Right lung (tissue), 2 donors: ENCODE measurements at regions not wholly inside any gene's neighbourhood (a gene's known extent, or its start where the extent isn't known, plus 50 kb on each side); places are given as distances from the start of the nearest gene placed in this dataset.

ENCODE experiments used
- DNase-seq, 2 donors: peaks; one replicate each; pipeline ENCODE4 v3.0.0-alpha.2; 2013

DNA sequence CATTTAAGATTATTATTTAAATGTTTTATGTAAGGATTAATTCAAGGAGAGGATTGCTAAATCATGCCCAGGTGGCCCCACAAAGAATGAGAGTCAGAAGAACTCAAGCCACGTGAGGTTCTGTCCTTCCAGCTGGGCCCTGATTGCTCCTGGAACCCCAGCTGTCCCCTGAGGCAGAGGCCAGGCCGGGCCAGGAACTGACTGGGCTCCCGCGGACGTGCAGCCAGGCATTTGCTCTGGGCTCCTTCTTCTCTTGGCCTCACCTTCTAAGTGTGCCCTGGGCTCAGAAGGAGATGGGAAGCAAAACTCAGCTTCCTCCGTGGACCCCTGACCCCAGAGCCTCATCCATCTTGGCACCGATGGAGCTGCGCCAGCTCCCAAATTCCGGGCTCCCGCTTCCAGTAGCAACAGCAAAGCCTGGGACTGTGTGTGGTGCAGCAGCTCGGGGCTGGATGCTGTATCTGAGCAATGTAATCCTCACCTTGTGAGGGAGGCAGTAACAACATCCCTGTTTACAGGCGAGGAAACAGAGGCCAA, 250.6 kb upstream of the PPP2R2D start:
- DNase-seq: no peak

DNA sequence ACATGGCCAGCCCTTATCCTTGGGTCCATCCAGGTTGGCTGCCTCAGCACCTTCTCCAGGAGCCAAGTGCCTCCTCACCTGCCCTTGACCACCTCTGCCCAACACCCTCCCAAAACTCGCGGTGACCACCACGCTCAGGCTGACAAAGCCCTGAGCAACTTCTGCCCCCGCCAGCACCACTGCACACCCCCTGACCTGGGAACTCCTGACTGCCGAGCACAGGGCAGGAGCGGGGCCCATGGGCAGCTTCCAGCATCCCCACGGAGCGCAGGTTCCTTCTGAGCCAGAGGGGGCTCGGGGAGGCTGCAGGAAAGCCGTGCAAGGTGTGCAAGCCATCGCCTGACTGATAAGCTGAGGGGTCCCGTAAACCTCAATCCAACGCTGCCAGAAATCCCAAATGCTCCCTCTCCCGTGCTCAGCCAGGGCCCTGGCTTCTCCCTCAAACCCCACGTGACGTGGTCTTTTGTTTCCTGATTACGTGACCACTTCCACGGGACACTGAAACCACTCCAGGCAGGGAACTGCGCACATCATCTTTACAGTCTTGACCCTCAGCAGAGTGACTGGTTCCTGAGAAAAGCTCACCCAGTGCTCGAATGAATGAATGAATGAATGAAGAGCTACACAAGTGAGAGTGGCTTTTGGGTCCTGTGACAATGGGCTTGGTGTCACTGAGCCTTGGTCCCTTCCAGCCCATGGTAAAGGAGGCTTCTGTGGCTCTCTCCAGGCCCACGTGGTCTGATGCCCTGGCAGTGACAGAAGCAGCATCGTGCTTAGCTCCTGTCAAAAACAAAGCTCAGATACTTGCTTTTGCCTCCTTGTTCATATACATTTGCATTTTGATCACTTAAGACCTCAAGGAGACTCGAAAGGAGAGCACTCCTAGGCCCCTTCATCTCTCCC, 249.8 kb upstream of the PPP2R2D start:
- DNase-seq: no peak

DNA sequence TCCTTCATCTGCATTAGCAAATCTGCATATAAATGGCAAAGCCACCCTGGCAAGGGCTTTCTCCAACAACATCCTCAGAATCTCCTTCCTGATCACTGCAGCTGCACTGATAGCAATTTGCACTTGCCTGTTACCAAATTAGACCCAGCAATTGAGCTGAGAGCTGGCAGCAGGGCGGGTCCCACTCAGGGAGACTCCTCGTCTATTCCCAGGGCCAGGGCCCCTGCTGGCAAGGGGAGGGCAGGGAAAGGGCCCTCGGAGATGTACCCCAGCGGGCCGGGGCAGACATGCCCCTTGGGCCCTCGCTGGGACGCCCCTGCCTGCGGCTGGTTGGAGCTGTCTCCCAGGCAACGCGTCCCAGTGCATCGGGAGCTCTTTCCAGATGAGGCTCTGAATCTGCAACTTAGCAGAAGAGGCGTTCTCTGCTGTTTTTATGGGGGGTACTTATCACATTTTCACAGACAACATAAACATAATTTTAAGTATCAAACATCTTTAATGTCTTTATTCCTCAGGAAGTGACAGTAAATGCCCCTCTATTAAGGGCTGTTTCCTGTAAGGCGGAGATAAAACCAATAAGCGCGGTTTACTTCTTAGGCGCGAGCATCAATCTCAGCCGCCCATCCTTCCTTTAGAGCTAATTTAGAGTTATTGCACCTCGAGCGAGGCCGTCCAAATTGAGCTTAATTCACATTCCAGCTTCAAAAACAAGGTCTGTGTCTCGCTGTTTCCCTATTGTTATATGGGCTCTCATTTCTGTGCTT, 249.0 kb upstream of the PPP2R2D start:
- DNase-seq: no peak

GRCh38 chr10:131652438-131653139, 248.2 kb upstream of the PPP2R2D start:
- no peak for DNase-seq

DNA sequence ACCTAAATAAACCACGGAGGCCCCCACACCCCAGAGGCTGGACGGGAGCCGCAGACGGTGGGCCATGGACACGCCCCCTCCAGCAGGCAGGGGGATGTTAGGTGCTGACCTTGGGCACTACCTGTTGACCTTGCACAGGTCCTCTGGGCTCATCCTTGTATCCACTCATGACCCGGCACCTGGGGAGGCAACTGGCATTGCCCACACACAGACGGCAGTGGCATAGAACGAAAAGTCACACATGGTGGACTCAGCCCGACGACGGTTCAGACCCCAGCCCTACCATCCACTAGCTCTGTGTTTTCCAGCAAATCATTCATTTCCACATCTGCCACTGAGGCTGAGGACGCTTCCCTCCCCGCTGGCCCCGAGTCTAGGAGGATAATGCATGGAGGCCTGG, 247.7 kb upstream of the PPP2R2D start:
- no peak for DNase-seq

DNA sequence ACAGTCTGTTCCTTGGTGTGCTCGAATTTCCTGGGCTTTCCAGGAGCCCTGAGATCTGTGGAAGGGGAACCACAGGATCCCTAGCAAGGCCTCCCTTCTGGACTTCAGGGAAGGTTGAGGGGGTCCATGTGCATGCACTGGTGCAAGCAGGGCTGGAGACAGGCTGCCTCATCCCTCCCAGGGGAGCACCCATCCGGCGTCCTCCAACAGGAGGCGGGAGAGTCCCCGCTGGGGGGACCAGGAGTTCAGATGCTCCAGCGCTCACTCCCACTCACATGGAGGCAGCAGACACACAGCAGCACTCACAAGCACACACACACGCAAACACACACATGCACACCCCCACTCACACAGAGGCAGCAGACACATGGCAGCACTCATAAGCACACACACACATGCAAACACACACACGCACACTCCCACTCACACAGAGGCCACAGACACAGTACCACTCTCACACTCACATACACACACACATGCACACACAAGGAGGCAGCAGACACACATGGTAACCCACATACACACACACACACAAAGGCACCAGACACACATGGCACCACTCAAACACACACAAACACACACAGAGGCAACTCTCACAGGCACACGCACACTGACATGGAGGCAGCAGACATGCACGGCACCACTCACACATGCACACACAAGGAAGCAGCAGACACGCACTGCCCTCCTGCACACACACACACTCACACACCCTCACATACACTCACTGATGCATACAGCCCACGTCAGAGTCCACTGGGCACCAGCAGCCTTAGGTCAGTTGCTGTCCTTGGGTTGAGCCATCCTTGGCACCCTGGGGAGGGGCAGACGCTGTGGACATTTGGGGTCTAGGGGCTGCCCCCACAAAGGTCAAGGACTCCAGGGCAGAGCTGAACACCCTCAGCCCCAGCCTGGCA, 247.0 kb upstream of the PPP2R2D start:
- no peak for DNase-seq

DNA sequence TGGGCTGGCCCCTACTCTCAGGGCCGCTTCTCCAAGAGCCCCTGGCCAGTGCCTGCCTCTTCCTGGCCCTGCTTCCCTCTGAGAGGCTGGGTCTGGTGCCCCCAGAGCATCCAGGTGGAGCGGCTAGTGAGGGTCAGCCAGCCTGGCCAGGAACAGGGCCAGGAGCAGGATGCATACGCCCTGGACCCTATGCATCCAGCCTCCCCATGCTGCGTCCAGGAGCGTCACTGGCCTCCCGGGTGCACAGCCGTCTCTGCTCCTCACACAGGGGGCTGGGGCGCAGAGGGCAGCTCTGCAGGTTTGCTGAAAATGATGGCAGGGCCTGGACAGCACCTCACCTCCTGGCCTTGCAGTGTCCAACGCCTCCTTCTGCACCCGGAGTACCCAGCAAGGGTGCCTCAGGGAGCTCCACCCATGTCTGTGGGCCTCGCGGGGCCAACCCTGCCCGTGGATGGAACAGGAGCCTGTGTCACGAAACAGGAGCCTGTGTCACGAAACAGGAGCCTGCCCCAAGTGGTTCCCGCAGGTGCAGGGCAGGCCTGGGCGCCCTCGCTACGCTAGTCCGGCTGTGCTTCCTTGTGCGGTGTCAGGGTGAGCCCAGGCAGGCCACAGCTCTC, 246.2 kb upstream of the PPP2R2D start:
- DNase-seq: no peak

GRCh38 chr10:131655101-131655849, 245.5 kb upstream of the PPP2R2D start:
- DNase-seq: no peak

GRCh38 chr10:131656009-131656408, 244.8 kb upstream of the PPP2R2D start:
- no peak for DNase-seq

- no peak for DNase-seq
These were observed 244.4 kb upstream of the PPP2R2D start for GRCh38 chr10:131656431-131656841.

- DNase-seq: no peak
These were observed 243.4 kb upstream of the PPP2R2D start for GRCh38 chr10:131657318-131657984.

GRCh38 chr10:131657985-131658330, 242.8 kb upstream of the PPP2R2D start:
- DNase-seq: no peak

DNA sequence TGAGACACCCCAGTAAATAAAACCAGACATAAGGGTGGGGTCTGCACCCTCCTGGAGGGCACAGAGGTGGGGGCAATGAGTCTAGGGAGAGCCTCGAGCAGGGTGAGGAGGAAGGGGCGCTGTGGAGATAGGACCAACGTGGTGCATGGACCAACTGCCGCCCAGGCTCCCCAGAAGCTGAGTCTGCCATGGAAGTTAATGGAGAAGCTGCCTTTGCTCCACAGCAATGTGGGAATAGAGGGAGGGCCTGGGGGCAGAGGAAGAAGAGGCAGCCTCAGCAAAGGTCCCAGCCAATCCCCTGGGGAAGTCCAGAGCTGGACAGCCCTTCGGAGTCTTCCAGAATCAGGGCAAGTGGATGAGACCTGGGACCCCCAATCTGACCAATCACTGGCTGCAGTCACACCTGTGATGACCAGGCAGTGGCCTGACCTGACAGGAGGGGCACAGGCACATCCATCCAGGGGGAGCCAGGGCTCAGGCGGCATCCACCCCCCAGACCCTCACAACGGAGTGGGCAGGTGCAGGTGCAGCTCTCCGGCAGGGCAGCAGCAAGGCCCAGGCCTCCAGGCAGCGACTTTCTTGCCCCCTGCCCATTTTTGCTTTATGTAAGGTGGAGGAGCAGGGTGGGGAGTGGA, 242.2 kb upstream of the PPP2R2D start:
- DNase-seq: no peak

DNA sequence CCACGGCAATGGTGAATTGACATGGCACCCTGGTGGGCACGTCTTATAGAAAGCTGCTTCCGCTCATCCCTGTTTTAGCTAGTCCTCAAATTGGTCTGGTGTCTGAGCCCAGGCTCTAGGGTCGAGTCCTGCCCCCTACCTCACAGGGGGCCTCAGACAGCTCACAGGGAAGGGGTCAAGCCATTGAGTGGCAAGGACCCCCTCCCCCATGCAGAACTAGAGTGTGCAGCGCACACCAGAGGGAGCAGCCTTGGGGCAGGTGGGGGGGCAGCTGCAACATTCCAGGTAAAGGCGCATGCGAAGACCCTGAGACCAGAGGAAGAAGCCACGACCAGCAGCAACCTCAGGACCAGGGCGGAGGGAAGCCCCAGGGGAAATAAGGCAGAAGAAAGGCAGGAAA, 240.4 kb upstream of the PPP2R2D start:
- DNase-seq: no peak

DNA sequence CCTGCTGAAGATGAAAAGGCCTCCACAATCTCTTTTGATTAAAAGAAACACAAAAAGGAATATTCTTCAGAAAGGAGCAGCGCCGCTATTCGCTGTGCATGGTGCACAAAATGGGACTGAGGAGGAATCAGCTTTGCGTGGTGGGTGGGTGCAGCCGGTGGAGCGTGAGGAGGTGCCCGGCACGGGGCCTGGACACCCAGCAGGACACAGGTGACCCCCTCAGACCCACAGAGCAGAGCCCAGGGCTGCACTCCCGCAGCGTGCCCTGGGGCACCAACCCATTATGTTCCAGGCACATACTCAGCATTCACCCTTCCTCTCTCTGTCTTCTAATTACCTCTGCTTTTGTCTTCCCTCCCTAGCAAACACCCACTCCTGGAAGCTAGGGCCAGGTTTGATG, 238.0 kb upstream of the PPP2R2D start:
- no peak for DNase-seq

DNA sequence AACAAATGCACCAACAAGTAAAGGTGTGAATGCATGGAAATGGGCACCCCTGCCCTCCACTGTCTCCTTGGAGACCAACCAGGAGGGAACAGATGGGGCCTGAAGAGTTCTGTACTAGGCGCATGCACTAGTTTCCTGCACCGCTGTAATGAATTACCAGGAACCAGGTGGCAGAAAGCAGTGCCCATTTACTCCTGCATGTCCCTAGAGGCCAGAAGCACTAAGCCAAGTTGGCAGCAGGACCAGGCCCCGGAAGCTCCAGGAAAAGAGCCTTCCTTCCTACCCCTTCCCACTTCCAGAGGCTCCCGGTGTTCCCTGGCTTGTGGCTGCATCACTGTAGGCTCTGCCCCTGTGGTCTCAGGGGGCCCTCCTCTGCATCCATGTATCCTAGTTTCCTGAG, 237.5 kb upstream of the PPP2R2D start:
- no peak for DNase-seq

DNA sequence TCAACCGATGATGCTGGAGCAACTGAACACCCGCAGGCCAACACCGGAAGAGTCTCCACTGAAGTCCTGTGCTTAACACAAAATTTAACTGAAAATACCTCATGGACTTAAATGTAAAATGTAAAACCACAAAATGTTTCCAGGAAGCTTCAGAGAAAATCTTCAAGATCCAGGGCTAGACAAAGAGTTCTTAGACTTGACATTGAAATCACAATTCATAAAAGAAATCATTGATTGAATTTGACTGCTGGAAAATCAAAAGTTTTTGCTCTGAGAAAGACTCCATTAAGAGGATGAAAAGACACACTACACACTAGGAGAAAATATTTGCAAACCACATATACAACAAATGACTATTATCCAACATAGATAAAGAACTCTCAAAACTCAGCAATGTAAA, 234.7 kb upstream of the PPP2R2D start:
- DNase-seq: no peak

GRCh38 chr10:131667047-131667446, 233.8 kb upstream of the PPP2R2D start:
- no peak for DNase-seq

- DNase-seq: no peak
These were observed 233.2 kb upstream of the PPP2R2D start for GRCh38 chr10:131667561-131667960.
